ENCODE measurements at regions not wholly inside any gene's neighbourhood (a gene's known extent, or its start where the extent isn't known, plus 50 kb on each side); places are given as distances from the start of the nearest gene placed in this dataset.

- Histone ChIP-seq H2AFZ (ENCODE audit: low read depth, low read length) (no peak overlapping the region), H4K20me1 (replicated peaks; ENCODE audit: control insufficient read depth, insufficient read depth, low read length) (no peaks in the 10 kb centered on the region), H3K4me3 (no peak overlapping the region), H3K4me1 (replicated peaks in 1 of 2; ENCODE audit: control insufficient read depth in 2 of 2, insufficient read depth in 2 of 2, low read length in 2 of 2) (no peaks in the 10 kb centered on the region), H3K9me3 (replicated peaks; ENCODE audit: control insufficient read depth, insufficient read depth, low read depth, low read length) (no peaks in the 10 kb centered on the region), H3K4me2 (ENCODE audit: insufficient read depth, low read length) (no peak overlapping the region), H3K27me3 (ENCODE audit: control insufficient read depth in 2 of 2, insufficient read depth in 2 of 2, low read length in 2 of 2) (no peaks in the 10 kb centered on the region), H3K9me1 (ENCODE audit: control insufficient read depth, insufficient read depth, low read length) (no peaks in the 10 kb centered on the region), H3K79me2 (ENCODE audit: control insufficient read depth, insufficient read depth, low read length) (no peaks in the 10 kb centered on the region), H3K36me3 (ENCODE audit: control insufficient read depth, insufficient read depth, low read length) (no peaks in the 10 kb centered on the region), H3K9ac (ENCODE audit: insufficient read depth in 1 of 2, low read depth in 2 of 2, low read length in 2 of 2) (no peak overlapping the region), H3K27ac (ENCODE audit: extremely low read depth, low read depth, low read length) (no peak overlapping the region)
- TF ChIP-seq HDAC6 (IDR thresholded peaks at IDR 0.05; ENCODE audit: low read depth, low read length) (no peak), NFATC3 (IDR thresholded peaks at IDR 0.05) (no peak), BCLAF1 (IDR thresholded peaks at IDR 0.05; ENCODE audit: borderline replicate concordance in 1 of 2, control insufficient read depth in 1 of 2, low read depth in 2 of 2, low read length in 1 of 2) (no peak), U2AF2 (optimal IDR thresholded peaks at IDR 0.05; ENCODE audit: low read depth, low read length) (no peak), SIN3B (IDR thresholded peaks at IDR 0.05; ENCODE audit: low read depth) (no peak), ZNF121 (CRISPR knock-in tag; conservative IDR thresholded peaks at IDR 0.05) (no peak), C11orf30 (IDR thresholded peaks at IDR 0.05; ENCODE audit: low read depth) (no peak), ZNF224 (CRISPR knock-in tag; IDR thresholded peaks at IDR 0.05) (no peak)
- ATAC-seq (no peak), FAIRE-seq (no peak), DNase-seq (ENCODE audit: extremely low read depth in 1 of 4, low spot score in 3 of 4) (no peak)
- BruUV-seq (replicated peaks), result no TSS peak
- in situ Hi-C loops (cut with MboI), result no loop called here
- 5% methylated on average over 2 of the region's 2 CpGs for WGBS (ENCODE audit: insufficient coverage, low coverage, missing lambda C conversion rate)
- intact Hi-C loops (cut with micrococcal nuclease), result no loop called here
- ChIA-PET POLR2A (no interaction called here), CTCF (ENCODE audit: low intra/inter-chr PET ratio) (no interaction called here)
These were observed 355.5 kb upstream of the CCNH start for GRCh38 chr5:87768190-87768589.

Data from K562 (cell line).